Adrenal gland (tissue), 5 donors: ENCODE measurements at regions not wholly inside any gene's neighbourhood (a gene's known extent, or its start where the extent isn't known, plus 50 kb on each side); places are given as distances from the start of the nearest gene placed in this dataset.

Source experiments
- CTCF ChIP-seq, 6 experiments: fragments of 450-650 bp in 4 of 6; fragments of 200-600 bp in 2 of 6; sonication (generic) in 1 of 6; IDR thresholded peaks; 1 replicate in 5 of 6; 2 replicates in 1 of 6; pipeline versions ENCODE4 v1.5.1 to v1.8.0; 2016 to 2021; ENCODE audit warnings: antibody characterized with exemption in 6 of 6, mild to moderate bottlenecking in 2 of 6, moderate library complexity in 1 of 6
- POLR2A ChIP-seq, 2 donors: fragments of 450-650 bp; IDR thresholded peaks; one replicate each; pipeline ENCODE4 v1.6.1; 2017; ENCODE audit warnings: antibody characterized with exemption in 2 of 2, mild to moderate bottlenecking in 2 of 2, moderate library complexity in 1 of 2
- donor health status: DM: no; HTN: no; CAD: no.

GRCh38 chr2:176491172-176491904 is 222.1 kb downstream of the MTX2 start:
- TF ChIP-seq CTCF (IDR thresholded peaks at IDR 0.05) (no peak), POLR2A (IDR thresholded peaks at IDR 0.05) (no peak)
